HEK293 (cell line): ENCODE measurements at regions not wholly inside any gene's neighbourhood (a gene's known extent, or its start where the extent isn't known, plus 50 kb on each side); places are given as distances from the start of the nearest gene placed in this dataset.

Experiments used
- CTCF ChIA-PET: fragments of 350-600 bp; formaldehyde crosslinking; extraction: SDS; loops from one replicate; lab custom pipeline; 2021; ENCODE audit warnings: antibody characterized with exemption; lab: Yijun Ruan, JAX
- POLR2A ChIA-PET: fragments of 300-600 bp; formaldehyde crosslinking; extraction: SDS; loops from one replicate; lab custom pipeline; 2020; ENCODE audit warnings: antibody characterized with exemption, inconsistent platforms; lab: Yijun Ruan, JAX
- H3K27ac ChIP-seq: fragments of 200-500 bp; sonication (Bioruptor generic); 2 replicates; pipeline ENCODE4 v1.5.1; 2014; ENCODE audit warnings: low read depth, low read length, control low read depth, inconsistent platforms; ENCODE audit errors: extremely low read depth
- H3K36me3 ChIP-seq, 2 experiments: fragments of 200-500 bp in 1 of 2; sonication (Bioruptor generic) in 1 of 2; 1 replicate in 1 of 2; 2 replicates in 1 of 2; pipeline ENCODE4 v1.5.1; 2014 to 2017; ENCODE audit warnings: inconsistent platforms in 2 of 2, low read length in 2 of 2; ENCODE audit not compliant: control insufficient read depth in 2 of 2, insufficient read depth in 1 of 2
- H3K4me1 ChIP-seq: fragments of 200-500 bp; sonication (Bioruptor generic); 2 replicates; pipeline ENCODE4 v1.5.1; 2014; ENCODE audit warnings: mild to moderate bottlenecking, low read length, inconsistent platforms; ENCODE audit not compliant: control insufficient read depth, insufficient read depth
- H3K4me3 ChIP-seq: 2 replicates; pipeline ENCODE4 v1.5.1; 2011; ENCODE audit warnings: low read depth, mild to moderate bottlenecking, control low read depth, low read length, moderate library complexity
- H3K9me3 ChIP-seq: fragments of 200-500 bp; sonication (Bioruptor generic); 2 replicates; pipeline ENCODE4 v1.5.1; 2014; ENCODE audit warnings: low read depth, low read length, inconsistent platforms; ENCODE audit not compliant: control insufficient read depth, insufficient read depth
- EGR2 ChIP-seq: fragments of 450-650 bp; formaldehyde crosslinking; IDR thresholded peaks from 2 replicates; pipeline ENCODE4 v1.5.1; 2016; ENCODE audit warnings: low read depth, missing biosample characterization, missing genetic modification characterization
- HOXA7 ChIP-seq: sonication (generic); formaldehyde crosslinking; IDR thresholded peaks from 2 replicates; pipeline ENCODE4 v1.8.1; 2022; ENCODE audit warnings: missing genetic modification reagents, borderline replicate concordance
- HOXD13 ChIP-seq: sonication (generic); formaldehyde crosslinking; IDR thresholded peaks from 2 replicates; pipeline ENCODE4 v1.8.0; 2022; ENCODE audit warnings: missing genetic modification reagents, borderline replicate concordance
- IKZF3 ChIP-seq: fragments of 450-650 bp; IDR thresholded peaks from 2 replicates; pipeline ENCODE4 v1.5.0; 2018; ENCODE audit warnings: missing biosample characterization, mild to moderate bottlenecking, missing genetic modification characterization, moderate library complexity
- RBAK ChIP-seq: fragments of 450-650 bp; formaldehyde crosslinking; IDR thresholded peaks from 2 replicates; pipeline ENCODE4 v1.5.1; 2016; ENCODE audit warnings: missing biosample characterization, missing genetic modification characterization
- YY1 ChIP-seq: fragments of 450-650 bp; formaldehyde crosslinking; IDR thresholded peaks from 2 replicates; pipeline ENCODE4 v1.5.1; 2018; ENCODE audit warnings: missing biosample characterization, missing genetic modification characterization
- YY2 ChIP-seq: fragments of 450-650 bp; formaldehyde crosslinking; IDR thresholded peaks from 2 replicates; pipeline ENCODE4 v1.5.1; 2016; ENCODE audit warnings: missing biosample characterization, missing genetic modification characterization
- ZFHX2 ChIP-seq: fragments of 450-650 bp; formaldehyde crosslinking; conservative IDR thresholded peaks from 2 replicates; pipeline ENCODE4 v1.5.1; 2016; ENCODE audit warnings: missing biosample characterization, missing genetic modification characterization
- ZFP41 ChIP-seq: fragments of 450-650 bp; formaldehyde crosslinking; IDR thresholded peaks from 2 replicates; pipeline ENCODE4 v1.5.1; 2016; ENCODE audit warnings: missing biosample characterization, missing genetic modification characterization, borderline replicate concordance
- ZFP69B ChIP-seq: fragments of 450-650 bp; formaldehyde crosslinking; IDR thresholded peaks from 2 replicates; pipeline ENCODE4 v1.5.1; 2016; ENCODE audit warnings: missing biosample characterization, missing genetic modification characterization
- ZNF132 ChIP-seq: fragments of 450-650 bp; formaldehyde crosslinking; IDR thresholded peaks from 2 replicates; pipeline ENCODE4 v1.5.1; 2017; ENCODE audit warnings: missing biosample characterization, missing genetic modification characterization, borderline replicate concordance
- ZNF169 ChIP-seq: fragments of 450-650 bp; formaldehyde crosslinking; IDR thresholded peaks from 2 replicates; pipeline ENCODE4 v1.5.1; 2016; ENCODE audit warnings: missing biosample characterization, missing genetic modification characterization
- ZNF184 ChIP-seq: fragments of 450-650 bp; IDR thresholded peaks from 2 replicates; pipeline ENCODE4 v1.5.1; 2018; ENCODE audit warnings: missing biosample characterization, mild to moderate bottlenecking, missing genetic modification characterization
- ZNF19 ChIP-seq: fragments of 450-650 bp; formaldehyde crosslinking; IDR thresholded peaks from 2 replicates; pipeline ENCODE4; 2016; ENCODE audit warnings: missing biosample characterization, missing genetic modification characterization, low read depth
- ZNF23 ChIP-seq: fragments of 450-650 bp; formaldehyde crosslinking; IDR thresholded peaks from 2 replicates; pipeline ENCODE4 v1.5.1; 2016; ENCODE audit warnings: missing biosample characterization, missing genetic modification characterization, borderline replicate concordance
- ZNF394 ChIP-seq: fragments of 450-650 bp; formaldehyde crosslinking; IDR thresholded peaks from 2 replicates; pipeline ENCODE4 v1.5.1; 2016; ENCODE audit warnings: missing biosample characterization, missing genetic modification characterization, mild to moderate bottlenecking, moderate library complexity, borderline replicate concordance
- ZNF549 ChIP-seq: fragments of 450-650 bp; IDR thresholded peaks from 2 replicates; pipeline ENCODE4 v1.5.1; 2018; ENCODE audit warnings: missing biosample characterization, missing genetic modification characterization, mild to moderate bottlenecking, inconsistent platforms, moderate library complexity
- ZNF561 ChIP-seq: fragments of 450-650 bp; IDR thresholded peaks from 2 replicates; pipeline ENCODE4 v1.5.1; 2018; ENCODE audit warnings: missing biosample characterization, missing genetic modification characterization, borderline replicate concordance
- ZNF621 ChIP-seq: fragments of 450-650 bp; formaldehyde crosslinking; IDR thresholded peaks from 2 replicates; pipeline ENCODE4 v1.5.1; 2017; ENCODE audit warnings: missing biosample characterization, missing genetic modification characterization
- ZNF658 ChIP-seq: fragments of 450-650 bp; formaldehyde crosslinking; IDR thresholded peaks from 2 replicates; pipeline ENCODE4; 2016; ENCODE audit warnings: missing biosample characterization, missing genetic modification characterization
- ZNF785 ChIP-seq: fragments of 450-650 bp; formaldehyde crosslinking; IDR thresholded peaks from 2 replicates; pipeline ENCODE4 v1.5.1; 2016; ENCODE audit warnings: missing biosample characterization, missing genetic modification characterization
- ZNF791 ChIP-seq: fragments of 450-650 bp; formaldehyde crosslinking; IDR thresholded peaks from 2 replicates; pipeline ENCODE4 v1.5.1; 2016; ENCODE audit warnings: missing biosample characterization, missing genetic modification characterization
- TF ChIP-seq, protein P1 (sequence below): fragments of 450-650 bp; formaldehyde crosslinking; optimal IDR thresholded peaks from 2 replicates; pipeline ENCODE3; 2016; ENCODE audit warnings: missing biosample characterization, mild to moderate bottlenecking, missing genetic modification characterization
- TF ChIP-seq, protein P2 (sequence below): fragments of 450-650 bp; formaldehyde crosslinking; IDR thresholded peaks from 2 replicates; pipeline ENCODE4 v1.5.1; 2016; ENCODE audit warnings: missing biosample characterization, missing genetic modification characterization
- TF ChIP-seq, protein P3 (sequence below): fragments of 450-650 bp; formaldehyde crosslinking; IDR thresholded peaks from 2 replicates; pipeline ENCODE4 v1.5.1; 2016; ENCODE audit warnings: missing biosample characterization, missing genetic modification characterization
- TF ChIP-seq, protein P4 (sequence below): sonication (generic); formaldehyde crosslinking; IDR thresholded peaks from 2 replicates; pipeline ENCODE4 v1.8.1; 2022; ENCODE audit warnings: mild to moderate bottlenecking, moderate library complexity, missing genetic modification reagents
- TF ChIP-seq, protein P5 (sequence below): fragments of 450-650 bp; formaldehyde crosslinking; IDR thresholded peaks from 2 replicates; pipeline ENCODE4 v1.5.1; 2016; ENCODE audit warnings: missing biosample characterization, missing genetic modification characterization, borderline replicate concordance

DNA sequence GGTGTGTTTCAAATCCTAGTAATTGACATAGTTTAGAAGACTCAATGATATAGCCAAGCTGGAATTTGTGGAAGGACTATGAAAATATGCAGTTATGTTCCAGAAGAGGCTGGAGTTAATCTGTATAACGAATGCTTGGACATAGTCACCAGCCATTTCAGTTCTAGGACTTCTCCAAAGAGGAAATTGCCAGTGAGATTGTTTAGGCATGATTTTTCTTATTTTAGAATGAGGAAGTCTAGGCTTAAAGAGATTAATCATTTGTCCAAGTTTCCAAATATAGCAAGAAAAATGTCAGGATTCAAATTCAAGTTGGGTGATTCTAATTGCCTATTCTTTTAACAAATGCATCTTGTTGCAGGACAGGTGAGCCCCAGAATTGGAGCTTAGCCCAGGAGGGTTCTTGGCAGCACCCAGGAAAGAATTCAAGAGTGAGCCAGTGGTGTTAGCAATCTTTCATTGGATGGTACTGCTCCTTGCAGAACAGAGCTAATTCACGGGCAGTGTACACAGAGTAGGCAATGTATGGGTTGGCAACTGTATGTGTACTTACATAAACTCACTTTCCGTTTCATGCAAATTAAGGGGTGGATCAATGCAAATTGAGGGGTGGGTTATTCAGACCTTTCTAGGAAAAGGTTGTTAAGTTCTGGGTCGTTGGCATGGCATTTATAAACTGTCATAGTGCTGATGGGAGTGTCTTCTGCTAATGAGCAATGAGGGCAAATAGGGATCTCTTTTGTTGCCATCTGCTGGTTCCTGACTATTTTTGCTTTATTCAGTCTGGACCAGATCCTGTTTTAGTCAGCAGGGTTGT lies 763.1 kb upstream of the SLITRK1 start:
- Histone ChIP-seq H3K27ac (no peak overlapping the region), H3K4me1 (no peaks in the 10 kb centered on the region), H3K4me3 (no peak overlapping the region), H3K9me3 (no peaks in the 10 kb centered on the region), H3K36me3 (no peaks in the 10 kb centered on the region)
- ChIA-PET POLR2A (no interaction called here), CTCF (no interaction called here)
- TF ChIP-seq YY2 (tag by site-specific recombination) (no peak), ZNF394 (tag by site-specific recombination) (no peak), ZNF23 (tag by site-specific recombination) (no peak), ZFP69B (tag by site-specific recombination) (no peak), ZNF785 (tag by site-specific recombination) (no peak), ZNF132 (tag by site-specific recombination) (no peak), HOXD13 (CRISPR knock-in tag) (no peak), HOXA7 (CRISPR knock-in tag) (no peak), ZNF169 (tag by site-specific recombination) (no peak), ZNF791 (tag by site-specific recombination) (no peak), ZNF19 (no peak)
- TF ChIP-seq, protein P1, sequence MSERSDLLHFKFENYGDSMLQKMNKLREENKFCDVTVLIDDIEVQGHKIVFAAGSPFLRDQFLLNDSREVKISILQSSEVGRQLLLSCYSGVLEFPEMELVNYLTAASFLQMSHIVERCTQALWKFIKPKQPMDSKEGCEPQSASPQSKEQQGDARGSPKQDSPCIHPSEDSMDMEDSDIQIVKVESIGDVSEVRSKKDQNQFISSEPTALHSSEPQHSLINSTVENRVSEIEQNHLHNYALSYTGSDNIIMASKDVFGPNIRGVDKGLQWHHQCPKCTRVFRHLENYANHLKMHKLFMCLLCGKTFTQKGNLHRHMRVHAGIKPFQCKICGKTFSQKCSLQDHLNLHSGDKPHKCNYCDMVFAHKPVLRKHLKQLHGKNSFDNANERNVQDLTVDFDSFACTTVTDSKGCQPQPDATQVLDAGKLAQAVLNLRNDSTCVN, result no peak
- TF ChIP-seq, protein P2, sequence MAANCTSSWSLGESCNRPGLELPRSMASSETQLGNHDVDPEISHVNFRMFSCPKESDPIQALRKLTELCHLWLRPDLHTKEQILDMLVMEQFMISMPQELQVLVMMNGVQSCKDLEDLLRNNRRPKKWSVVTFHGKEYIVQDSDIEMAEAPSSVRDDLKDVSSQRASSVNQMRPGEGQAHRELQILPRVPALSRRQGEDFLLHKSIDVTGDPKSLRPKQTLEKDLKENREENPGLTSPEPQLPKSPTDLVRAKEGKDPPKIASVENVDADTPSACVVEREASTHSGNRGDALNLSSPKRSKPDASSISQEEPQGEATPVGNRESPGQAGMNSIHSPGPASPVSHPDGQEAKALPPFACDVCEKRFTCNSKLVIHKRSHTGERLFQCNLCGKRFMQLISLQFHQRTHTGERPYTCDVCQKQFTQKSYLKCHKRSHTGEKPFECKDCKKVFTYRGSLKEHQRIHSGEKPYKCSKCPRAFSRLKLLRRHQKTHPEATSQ, result no peak

DNA sequence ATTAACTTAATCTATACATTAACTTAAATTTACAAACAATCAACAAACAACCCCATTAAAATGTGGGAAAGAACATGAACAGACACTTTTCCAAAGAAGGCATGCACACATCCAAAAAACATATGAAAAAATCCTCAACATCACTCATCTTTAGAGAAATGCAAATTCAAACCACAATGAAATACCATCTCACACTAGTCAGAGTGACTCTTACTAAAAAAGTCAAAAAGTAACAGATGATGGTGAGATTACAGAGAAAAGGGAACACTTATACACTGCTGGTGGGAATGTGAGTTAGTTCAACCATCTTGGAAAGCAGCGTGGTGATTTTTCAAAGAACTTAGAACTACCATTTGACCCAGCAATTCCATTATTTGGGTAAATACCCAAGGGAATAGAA lies 759.2 kb upstream of the SLITRK1 start:
- Histone ChIP-seq H3K4me1 (no peaks in the 10 kb centered on the region), H3K27ac (no peak overlapping the region), H3K9me3 (no peaks in the 10 kb centered on the region), H3K36me3 (no peaks in the 10 kb centered on the region), H3K4me3 (no peak overlapping the region)
- ChIA-PET POLR2A (no interaction called here), CTCF (no interaction called here)
- TF ChIP-seq ZNF658 (no peak), YY1 (tag by site-specific recombination) (no peak), ZNF549 (no peak), ZNF184 (tag by site-specific recombination) (no peak), IKZF3 (tag by site-specific recombination) (no peak), EGR2 (tag by site-specific recombination) (no peak), ZFHX2 (tag by site-specific recombination) (no peak), ZNF394 (tag by site-specific recombination) (no peak), ZNF621 (tag by site-specific recombination) (no peak), ZNF561 (tag by site-specific recombination) (no peak), RBAK (tag by site-specific recombination) (no peak), ZFP41 (tag by site-specific recombination) (no peak)
- TF ChIP-seq, protein P3, sequence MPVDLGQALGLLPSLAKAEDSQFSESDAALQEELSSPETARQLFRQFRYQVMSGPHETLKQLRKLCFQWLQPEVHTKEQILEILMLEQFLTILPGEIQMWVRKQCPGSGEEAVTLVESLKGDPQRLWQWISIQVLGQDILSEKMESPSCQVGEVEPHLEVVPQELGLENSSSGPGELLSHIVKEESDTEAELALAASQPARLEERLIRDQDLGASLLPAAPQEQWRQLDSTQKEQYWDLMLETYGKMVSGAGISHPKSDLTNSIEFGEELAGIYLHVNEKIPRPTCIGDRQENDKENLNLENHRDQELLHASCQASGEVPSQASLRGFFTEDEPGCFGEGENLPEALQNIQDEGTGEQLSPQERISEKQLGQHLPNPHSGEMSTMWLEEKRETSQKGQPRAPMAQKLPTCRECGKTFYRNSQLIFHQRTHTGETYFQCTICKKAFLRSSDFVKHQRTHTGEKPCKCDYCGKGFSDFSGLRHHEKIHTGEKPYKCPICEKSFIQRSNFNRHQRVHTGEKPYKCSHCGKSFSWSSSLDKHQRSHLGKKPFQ (tag by site-specific recombination), result no peak
- TF ChIP-seq, protein P4, sequence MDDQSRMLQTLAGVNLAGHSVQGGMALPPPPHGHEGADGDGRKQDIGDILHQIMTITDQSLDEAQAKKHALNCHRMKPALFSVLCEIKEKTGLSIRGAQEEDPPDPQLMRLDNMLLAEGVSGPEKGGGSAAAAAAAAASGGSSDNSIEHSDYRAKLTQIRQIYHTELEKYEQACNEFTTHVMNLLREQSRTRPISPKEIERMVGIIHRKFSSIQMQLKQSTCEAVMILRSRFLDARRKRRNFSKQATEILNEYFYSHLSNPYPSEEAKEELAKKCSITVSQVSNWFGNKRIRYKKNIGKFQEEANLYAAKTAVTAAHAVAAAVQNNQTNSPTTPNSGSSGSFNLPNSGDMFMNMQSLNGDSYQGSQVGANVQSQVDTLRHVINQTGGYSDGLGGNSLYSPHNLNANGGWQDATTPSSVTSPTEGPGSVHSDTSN (CRISPR knock-in tag), result no peak
- TF ChIP-seq, protein P5, sequence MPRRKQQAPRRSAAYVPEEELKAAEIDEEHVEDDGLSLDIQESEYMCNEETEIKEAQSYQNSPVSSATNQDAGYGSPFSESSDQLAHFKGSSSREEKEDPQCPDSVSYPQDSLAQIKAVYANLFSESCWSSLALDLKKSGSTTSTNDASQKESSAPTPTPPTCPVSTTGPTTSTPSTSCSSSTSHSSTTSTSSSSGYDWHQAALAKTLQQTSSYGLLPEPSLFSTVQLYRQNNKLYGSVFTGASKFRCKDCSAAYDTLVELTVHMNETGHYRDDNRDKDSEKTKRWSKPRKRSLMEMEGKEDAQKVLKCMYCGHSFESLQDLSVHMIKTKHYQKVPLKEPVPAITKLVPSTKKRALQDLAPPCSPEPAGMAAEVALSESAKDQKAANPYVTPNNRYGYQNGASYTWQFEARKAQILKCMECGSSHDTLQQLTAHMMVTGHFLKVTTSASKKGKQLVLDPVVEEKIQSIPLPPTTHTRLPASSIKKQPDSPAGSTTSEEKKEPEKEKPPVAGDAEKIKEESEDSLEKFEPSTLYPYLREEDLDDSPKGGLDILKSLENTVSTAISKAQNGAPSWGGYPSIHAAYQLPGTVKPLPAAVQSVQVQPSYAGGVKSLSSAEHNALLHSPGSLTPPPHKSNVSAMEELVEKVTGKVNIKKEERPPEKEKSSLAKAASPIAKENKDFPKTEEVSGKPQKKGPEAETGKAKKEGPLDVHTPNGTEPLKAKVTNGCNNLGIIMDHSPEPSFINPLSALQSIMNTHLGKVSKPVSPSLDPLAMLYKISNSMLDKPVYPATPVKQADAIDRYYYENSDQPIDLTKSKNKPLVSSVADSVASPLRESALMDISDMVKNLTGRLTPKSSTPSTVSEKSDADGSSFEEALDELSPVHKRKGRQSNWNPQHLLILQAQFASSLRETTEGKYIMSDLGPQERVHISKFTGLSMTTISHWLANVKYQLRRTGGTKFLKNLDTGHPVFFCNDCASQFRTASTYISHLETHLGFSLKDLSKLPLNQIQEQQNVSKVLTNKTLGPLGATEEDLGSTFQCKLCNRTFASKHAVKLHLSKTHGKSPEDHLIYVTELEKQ, result no peak
